Stimulated activated CD8-positive, alpha-beta memory T cell treated with anti-CD3 and anti-CD28 coated beads, Interleukin-7, amount 100 ng/mL, for 1 hour (primary cell): ENCODE measurements at regions not wholly inside any gene's neighbourhood (a gene's known extent, or its start where the extent isn't known, plus 50 kb on each side); places are given as distances from the start of the nearest gene placed in this dataset.

ENCODE experiments used
- DNase-seq, 2 donors: peaks; one replicate each; pipeline ENCODE4 v3.0.0-alpha.2; 2020; ENCODE audit warnings: low read depth in 2 of 2

- no peak for DNase-seq
Observed at GRCh38 chr17:34416116-34416515, 53.1 kb upstream of the CCL1 start.

- no peak for DNase-seq
Observed at GRCh38 chr17:34414339-34414738, 51.3 kb upstream of the CCL1 start.

DNA sequence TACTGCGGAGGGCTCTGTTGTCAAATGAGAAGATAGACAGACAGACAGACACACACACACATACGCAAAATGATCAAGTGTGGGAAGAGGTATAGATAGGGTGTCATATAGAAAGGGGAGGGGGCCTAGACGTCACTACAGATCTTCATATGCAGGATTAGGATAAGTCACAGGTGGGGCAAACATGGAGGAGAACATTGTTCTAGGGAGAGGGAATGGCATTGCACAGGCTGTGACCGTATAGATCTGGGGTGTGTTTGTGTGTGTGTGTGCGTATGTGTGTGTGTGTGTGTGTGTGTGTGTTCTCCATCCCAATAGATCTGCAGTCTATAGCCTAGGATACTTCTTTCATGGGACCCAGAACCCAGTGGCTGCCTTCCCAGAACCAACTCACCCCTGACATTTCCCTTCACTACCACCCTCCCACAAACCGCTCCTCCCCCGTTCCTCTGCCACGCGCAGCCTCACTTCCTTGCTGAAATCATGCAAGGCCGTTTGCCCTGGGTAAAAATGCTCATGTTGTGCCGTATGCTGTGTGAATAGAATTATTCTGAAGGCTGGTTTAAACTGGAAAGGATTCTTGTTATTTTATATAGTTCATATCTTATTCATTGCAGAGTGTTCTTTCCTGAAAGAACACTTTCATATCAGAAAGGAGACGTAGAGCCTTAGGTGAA is 50.5 kb upstream of the CCL1 start:
- no peak for DNase-seq

DNA sequence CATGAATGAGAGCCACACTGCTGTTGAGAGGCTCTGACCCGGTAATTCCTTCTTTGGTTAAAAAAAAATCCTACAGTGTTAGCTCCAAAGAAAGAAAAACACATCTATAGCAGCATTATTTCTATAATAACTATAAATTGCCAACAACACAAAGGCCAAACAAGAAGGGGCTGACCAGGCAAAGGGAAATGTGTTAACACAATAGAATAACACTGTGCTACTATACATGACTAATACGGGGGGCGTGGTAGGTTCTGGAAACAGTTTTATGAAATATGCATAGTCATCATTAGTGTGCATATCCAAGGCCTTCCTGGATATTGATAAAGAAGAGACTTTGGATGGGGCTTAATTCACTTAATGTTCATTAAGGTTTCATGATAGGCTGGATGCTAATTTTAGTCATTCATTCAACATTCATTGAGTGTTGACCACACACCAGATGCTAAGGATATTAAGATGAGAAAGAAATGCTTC is 50.0 kb upstream of the CCL1 start:
- no peak for DNase-seq
